ENCODE measurements at regions not wholly inside any gene's neighbourhood (a gene's known extent, or its start where the extent isn't known, plus 50 kb on each side); places are given as distances from the start of the nearest gene placed in this dataset.

DNA sequence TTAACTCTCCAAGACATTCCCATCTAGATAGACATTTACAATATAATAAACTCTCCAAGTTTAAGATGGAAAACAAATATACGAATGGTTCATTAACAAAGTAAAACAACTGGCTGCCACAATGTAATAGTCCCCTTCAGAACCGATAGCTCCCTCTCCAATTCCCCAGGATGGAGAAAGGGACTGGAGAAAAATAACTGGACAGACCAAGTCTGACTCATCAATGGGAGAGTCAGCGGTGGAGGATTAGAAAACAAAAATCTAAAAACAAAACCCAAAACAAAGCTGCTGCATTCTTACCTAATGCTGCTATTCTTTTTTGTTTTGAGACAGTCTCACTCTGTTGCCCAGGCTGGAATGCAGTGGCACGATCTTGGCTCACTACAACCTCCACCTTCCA, 468.1 kb downstream of the SHQ1 start:
- peaks cover 42% of the 10 kb centered on the region for H3K4me1 ChIP-seq
- H3K9me3 ChIP-seq = no peaks in the 10 kb centered on the region
- no peak for DNase-seq (ENCODE audit: extremely low spot score in 2 of 2)
- H3K36me3 ChIP-seq = peaks cover 0 to 16% of the 10 kb centered on the region in 2 donors
- H3K27me3 ChIP-seq = no peaks in the 10 kb centered on the region
- no peak overlapping the region for H3K4me3 ChIP-seq
- H3K27ac ChIP-seq = peak overlapping the region; percentile 6
- intact Hi-C loops (cut with DNase I) = no loop called here
- TF ChIP-seq POLR2AphosphoS5 (IDR thresholded peaks at IDR 0.05; ENCODE audit: insufficient read depth in 1 of 2, low read depth in 1 of 2) (no peak), POLR2A (IDR thresholded peaks at IDR 0.05) (no peak)
- TF ChIP-seq, protein P1, sequence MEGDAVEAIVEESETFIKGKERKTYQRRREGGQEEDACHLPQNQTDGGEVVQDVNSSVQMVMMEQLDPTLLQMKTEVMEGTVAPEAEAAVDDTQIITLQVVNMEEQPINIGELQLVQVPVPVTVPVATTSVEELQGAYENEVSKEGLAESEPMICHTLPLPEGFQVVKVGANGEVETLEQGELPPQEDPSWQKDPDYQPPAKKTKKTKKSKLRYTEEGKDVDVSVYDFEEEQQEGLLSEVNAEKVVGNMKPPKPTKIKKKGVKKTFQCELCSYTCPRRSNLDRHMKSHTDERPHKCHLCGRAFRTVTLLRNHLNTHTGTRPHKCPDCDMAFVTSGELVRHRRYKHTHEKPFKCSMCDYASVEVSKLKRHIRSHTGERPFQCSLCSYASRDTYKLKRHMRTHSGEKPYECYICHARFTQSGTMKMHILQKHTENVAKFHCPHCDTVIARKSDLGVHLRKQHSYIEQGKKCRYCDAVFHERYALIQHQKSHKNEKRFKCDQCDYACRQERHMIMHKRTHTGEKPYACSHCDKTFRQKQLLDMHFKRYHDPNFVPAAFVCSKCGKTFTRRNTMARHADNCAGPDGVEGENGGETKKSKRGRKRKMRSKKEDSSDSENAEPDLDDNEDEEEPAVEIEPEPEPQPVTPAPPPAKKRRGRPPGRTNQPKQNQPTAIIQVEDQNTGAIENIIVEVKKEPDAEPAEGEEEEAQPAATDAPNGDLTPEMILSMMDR (IDR thresholded peaks at IDR 0.05) = no peak

DNA sequence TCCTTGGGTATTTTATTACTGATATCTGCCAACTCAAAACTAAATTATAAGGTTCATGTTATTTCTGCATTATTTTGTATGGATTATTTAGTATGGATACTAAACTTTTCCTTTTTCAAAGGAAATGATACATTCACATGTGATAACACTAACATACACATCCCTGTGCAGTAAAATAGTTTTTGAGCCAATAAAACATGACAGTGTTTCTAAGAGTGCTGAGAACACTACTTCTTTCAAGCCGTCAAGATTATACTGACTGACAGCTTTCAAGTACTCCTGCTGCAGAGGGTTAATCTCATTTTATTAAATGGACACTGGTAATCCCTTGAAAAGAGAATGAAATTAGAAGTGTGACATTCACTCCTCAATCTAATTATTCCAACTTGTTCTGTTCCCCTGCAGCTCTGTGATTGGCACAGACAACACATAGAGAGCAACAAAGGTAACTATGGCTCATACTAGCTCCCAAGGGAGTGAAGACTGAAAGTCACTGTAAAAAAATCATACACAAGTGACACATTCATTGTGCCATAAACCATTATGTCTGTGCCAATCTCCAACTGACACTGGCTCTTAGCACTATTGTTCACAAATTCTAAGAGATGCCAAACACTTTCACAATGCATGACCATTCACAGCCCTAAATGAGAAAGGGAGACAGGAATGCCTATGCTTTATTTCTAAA, 468.6 kb downstream of the SHQ1 start:
- peaks cover 36% of the 10 kb centered on the region for H3K4me1 ChIP-seq
- intact Hi-C loops (cut with DNase I) = no loop called here
- no peaks in the 10 kb centered on the region for H3K27me3 ChIP-seq
- H3K4me3 ChIP-seq = no peak overlapping the region
- peaks cover 0 to 16% of the 10 kb centered on the region in 2 donors for H3K36me3 ChIP-seq
- H3K9me3 ChIP-seq = no peaks in the 10 kb centered on the region
- DNase-seq (ENCODE audit: extremely low spot score in 2 of 2) = no peak
- TF ChIP-seq POLR2A (IDR thresholded peaks at IDR 0.05) (no peak), POLR2AphosphoS5 (IDR thresholded peaks at IDR 0.05; ENCODE audit: insufficient read depth in 1 of 2, low read depth in 1 of 2) (no peak)
- TF ChIP-seq, protein P1 (IDR thresholded peaks at IDR 0.05) = no peak
- no peak overlapping the region for H3K27ac ChIP-seq

DNA sequence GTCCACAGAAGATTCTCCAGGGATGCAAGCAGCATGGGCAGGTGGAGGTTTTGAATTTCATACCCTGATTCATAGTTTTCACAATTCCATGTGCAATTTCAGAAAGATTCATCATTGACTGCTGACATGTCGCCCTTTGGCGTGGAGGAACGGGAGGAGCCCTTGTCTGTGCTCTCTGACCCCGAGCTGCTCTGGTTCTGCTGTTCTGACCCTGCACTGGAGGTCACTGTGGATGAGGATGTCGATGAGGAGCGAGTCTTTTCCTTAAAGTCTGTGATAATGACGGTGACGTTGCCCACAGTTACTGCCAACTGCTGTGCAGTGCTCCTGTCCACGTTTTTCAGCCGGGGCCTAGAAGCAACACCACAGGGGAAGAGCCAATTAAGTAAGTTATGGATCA, 470.0 kb downstream of the SHQ1 start:
- H3K36me3 ChIP-seq = peaks cover 0 to 16% of the 10 kb centered on the region in 2 donors
- no peak overlapping the region for H3K27ac ChIP-seq
- intact Hi-C loops (cut with DNase I) = no loop called here
- no peak overlapping the region for H3K4me3 ChIP-seq
- DNase-seq (ENCODE audit: extremely low spot score in 2 of 2) = no peak
- H3K9me3 ChIP-seq = no peaks in the 10 kb centered on the region
- TF ChIP-seq POLR2A (IDR thresholded peaks at IDR 0.05) = no peak
- TF ChIP-seq POLR2AphosphoS5 (IDR thresholded peaks at IDR 0.05; ENCODE audit: insufficient read depth in 1 of 2, low read depth in 1 of 2) = no peak
- TF ChIP-seq, protein P1 (IDR thresholded peaks at IDR 0.05) = no peak
- H3K27me3 ChIP-seq = no peaks in the 10 kb centered on the region
- H3K4me1 ChIP-seq = peaks cover 24% of the 10 kb centered on the region

DNA sequence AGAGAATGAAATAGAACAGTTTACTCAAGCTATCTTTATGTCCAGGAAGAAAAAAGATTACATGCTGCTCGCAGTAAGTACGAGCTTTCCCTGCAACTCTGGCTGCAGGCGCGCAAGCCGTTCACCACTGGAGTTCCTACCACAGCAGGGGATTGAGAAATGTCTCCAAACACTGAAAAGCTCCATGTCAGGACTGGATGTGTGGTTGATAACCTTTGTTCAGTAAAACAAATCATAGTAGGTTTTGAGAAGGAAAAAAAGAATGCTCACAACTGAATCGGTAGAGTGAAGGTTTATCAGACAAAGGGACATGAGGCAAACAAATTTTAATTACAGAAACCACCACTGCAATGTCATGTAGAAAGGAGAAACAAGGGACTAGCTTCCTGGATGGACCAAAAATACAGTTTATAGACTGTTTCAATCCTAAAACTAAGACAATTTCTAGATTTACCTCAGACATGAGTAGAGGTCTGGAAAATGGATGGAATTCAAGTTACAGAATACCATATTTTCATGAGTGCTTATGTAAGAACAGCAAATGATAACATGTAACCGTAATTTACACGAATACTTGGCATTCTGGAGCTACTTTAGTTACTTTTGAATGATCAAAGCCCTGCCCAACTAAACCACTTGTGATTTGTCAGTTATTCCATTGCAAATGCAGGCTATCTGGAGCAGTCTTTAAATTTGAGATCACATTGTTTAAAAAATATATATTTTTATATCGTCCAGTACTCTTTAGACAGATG, 471.1 kb downstream of the SHQ1 start:
- Histone ChIP-seq H3K4me3 (no peak overlapping the region), H3K27me3 (no peaks in the 10 kb centered on the region), H3K4me1 (peaks cover 24% of the 10 kb centered on the region), H3K9me3 (no peaks in the 10 kb centered on the region), H3K27ac (no peak overlapping the region), H3K36me3 (peaks cover 0 to 16% of the 10 kb centered on the region in 2 donors)
- no peak for DNase-seq (ENCODE audit: extremely low spot score in 2 of 2)
- intact Hi-C loops (cut with DNase I) = no loop called here
- TF ChIP-seq POLR2A (IDR thresholded peaks at IDR 0.05) (no peak), POLR2AphosphoS5 (IDR thresholded peaks at IDR 0.05; ENCODE audit: insufficient read depth in 1 of 2, low read depth in 1 of 2) (no peak)
- TF ChIP-seq, protein P1 (IDR thresholded peaks at IDR 0.05) = no peak

All from vagina (tissue), 2 donors.